ENCODE measurements at regions not wholly inside any gene's neighbourhood (a gene's known extent, or its start where the extent isn't known, plus 50 kb on each side); places are given as distances from the start of the nearest gene placed in this dataset.

DNA sequence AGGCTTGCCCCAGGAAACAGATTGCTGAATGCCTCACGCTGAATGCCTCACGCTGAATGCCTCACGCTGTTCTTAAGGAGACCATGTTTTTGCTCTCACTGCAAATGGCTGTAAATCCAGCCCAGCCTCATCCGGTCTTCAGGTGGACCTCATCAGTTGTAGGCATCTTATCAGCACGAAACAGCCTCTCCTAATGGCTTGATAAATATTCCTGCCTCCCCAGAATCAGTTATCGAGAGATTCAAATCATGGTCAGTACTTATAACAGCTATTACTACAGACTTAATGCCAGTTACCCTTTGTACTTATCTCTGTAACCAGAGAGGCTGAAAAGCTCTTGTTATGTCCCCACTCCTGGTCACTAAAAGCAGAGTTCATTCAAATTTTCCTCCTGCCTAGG is 290.6 kb downstream of the FZD1 start:
- no peak for TF ChIP-seq EZH2phosphoT487 (IDR thresholded peaks at IDR 0.05; ENCODE audit: borderline replicate concordance)
- no peak for TF ChIP-seq CTCF (IDR thresholded peaks at IDR 0.05 in 2 of 3, conservative IDR thresholded peaks at IDR 0.05 in 1 of 3; ENCODE audit: borderline replicate concordance in 1 of 3, insufficient read depth in 1 of 3, low read depth in 2 of 3, low read length in 2 of 3)
- no peak for TF ChIP-seq POLR2AphosphoS5 (IDR thresholded peaks at IDR 0.05; ENCODE audit: low read depth, low read length)
- TF ChIP-seq CEBPB (IDR thresholded peaks at IDR 0.05; ENCODE audit: low read depth), result no peak
- no peak for TF ChIP-seq POLR2A (IDR thresholded peaks at IDR 0.05; ENCODE audit: borderline replicate concordance, extremely low read depth, insufficient read depth, insufficient read length)
- no peak for TF ChIP-seq JUND (IDR thresholded peaks at IDR 0.05)
- TF ChIP-seq, protein P1, sequence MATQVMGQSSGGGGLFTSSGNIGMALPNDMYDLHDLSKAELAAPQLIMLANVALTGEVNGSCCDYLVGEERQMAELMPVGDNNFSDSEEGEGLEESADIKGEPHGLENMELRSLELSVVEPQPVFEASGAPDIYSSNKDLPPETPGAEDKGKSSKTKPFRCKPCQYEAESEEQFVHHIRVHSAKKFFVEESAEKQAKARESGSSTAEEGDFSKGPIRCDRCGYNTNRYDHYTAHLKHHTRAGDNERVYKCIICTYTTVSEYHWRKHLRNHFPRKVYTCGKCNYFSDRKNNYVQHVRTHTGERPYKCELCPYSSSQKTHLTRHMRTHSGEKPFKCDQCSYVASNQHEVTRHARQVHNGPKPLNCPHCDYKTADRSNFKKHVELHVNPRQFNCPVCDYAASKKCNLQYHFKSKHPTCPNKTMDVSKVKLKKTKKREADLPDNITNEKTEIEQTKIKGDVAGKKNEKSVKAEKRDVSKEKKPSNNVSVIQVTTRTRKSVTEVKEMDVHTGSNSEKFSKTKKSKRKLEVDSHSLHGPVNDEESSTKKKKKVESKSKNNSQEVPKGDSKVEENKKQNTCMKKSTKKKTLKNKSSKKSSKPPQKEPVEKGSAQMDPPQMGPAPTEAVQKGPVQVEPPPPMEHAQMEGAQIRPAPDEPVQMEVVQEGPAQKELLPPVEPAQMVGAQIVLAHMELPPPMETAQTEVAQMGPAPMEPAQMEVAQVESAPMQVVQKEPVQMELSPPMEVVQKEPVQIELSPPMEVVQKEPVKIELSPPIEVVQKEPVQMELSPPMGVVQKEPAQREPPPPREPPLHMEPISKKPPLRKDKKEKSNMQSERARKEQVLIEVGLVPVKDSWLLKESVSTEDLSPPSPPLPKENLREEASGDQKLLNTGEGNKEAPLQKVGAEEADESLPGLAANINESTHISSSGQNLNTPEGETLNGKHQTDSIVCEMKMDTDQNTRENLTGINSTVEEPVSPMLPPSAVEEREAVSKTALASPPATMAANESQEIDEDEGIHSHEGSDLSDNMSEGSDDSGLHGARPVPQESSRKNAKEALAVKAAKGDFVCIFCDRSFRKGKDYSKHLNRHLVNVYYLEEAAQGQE (IDR thresholded peaks at IDR 0.05; ENCODE audit: low read depth), result no peak
- no peak for TF ChIP-seq EGR1 (IDR thresholded peaks at IDR 0.05; ENCODE audit: low read depth)
- TF ChIP-seq EZH2 (IDR thresholded peaks at IDR 0.05), result no peak
- TF ChIP-seq FOSL1 (IDR thresholded peaks at IDR 0.05; ENCODE audit: low read depth), result no peak
- no peak for TF ChIP-seq RAD21 (IDR thresholded peaks at IDR 0.05; ENCODE audit: low read depth)
- no peak for TF ChIP-seq TCF7L2 (IDR thresholded peaks at IDR 0.05; ENCODE audit: borderline replicate concordance, extremely low read depth, insufficient read depth, insufficient read length)
- no peak for TF ChIP-seq ATF3 (IDR thresholded peaks at IDR 0.05)
